HG03354 (cell line): ENCODE measurements at regions not wholly inside any gene's neighbourhood (a gene's known extent, or its start where the extent isn't known, plus 50 kb on each side); places are given as distances from the start of the nearest gene placed in this dataset.
A peak's percentile ranks its signal among the peaks of the same experiment; 100 is the strongest.
"Not testable (repeated sequence)": the region's sequence is repeated elsewhere in the genome, so short reads cannot be mapped to it uniquely, and the experiment has no call there.

ENCODE experiments used
- ATAC-seq: cut with Tn5 transposase; IDR thresholded peaks from one replicate; pipeline ENCODE4 v1.9.1; 2021; ENCODE audit warnings: mild to moderate bottlenecking; ENCODE audit not compliant: unreplicated experiment, poor library complexity, severe bottlenecking

DNA sequence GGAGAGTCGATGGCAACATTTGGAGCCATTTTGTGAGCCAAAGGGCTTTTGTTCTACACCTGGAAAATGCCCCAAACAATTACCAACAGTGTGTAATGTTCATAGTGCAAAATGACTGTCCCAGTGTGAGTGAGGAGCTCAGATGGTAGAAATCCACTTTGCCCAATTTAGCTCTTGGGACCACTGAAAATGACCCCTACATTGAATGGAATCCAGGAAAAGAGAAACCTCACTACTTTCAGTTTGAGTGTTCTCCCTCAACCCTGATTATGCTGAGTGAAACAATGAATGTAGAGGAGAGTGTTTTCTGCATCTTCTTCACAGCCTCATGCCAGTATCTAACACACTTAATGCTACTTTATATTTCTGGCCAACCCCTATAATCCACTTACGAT, 84.9 kb upstream of the NRN1 start:
- no peak for ATAC-seq

DNA sequence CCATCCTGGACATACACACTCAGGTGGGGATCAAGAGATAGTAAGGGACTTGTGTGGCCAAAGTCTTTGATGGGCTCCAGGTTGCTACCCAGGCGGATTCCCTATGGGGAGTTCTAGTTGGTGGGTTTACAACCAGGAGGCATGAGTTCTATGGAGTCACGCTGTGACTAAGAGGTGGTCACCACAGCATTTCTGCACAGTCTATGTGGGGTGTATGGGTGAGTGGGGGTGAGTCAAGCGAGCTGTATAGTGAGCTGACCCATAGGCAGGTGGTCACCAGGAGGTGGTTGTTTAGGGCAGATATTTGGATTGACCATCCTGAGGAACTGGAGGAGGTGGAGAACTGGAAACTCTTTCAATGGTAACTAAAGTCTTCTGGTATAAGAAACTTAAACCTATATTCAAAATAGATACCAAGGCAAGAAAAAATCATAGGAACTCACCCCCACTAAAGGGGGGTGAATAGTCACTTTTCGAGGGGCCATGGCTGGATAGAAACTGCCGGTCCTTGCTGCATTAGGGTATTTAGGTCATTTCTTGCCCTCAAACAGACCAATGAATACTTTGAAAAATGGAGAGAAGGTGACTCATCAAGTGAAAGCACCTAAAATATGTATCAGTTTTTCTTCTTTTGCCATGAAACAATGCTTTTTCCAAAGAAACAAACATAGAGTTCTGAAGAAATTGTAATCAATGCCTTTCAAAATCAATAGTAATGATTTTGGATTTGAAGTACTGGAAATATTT, 84.3 kb upstream of the NRN1 start:
- no peak for ATAC-seq

DNA sequence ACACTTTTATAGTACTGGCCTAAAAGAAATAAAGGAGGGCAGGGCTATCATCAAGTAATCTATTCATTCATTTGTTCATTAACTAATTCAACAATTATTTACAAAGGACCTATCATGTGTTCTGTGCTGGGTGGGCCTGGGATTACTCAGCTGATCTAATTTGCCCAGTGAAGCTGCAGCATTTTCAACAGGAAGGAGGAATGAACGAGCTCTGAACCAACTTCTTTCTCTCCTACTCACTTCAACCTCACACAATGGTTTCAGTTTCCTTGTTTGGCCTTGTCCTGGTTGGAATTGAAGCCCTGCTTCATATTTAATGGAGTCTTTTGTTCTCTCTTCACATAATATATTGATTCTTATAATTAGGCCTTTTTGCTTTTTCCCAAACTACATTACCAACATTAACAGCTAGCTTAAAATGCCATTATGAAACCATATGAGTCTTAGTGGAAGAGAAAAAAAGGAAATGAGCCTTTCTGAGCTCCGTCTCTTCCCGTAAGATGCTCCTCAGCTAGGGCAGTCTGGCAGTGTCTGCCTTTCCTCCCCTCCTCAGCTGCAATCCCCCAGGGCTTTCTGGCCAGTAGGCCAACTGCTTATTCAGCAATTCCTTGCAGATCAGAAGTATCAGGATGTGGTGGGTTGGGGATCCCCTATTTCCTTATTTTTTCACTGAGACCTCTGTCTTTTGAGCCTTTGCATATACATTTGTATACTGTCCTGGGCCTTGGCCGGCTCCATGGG, 79.4 kb upstream of the NRN1 start:
- ATAC-seq: no peak

DNA sequence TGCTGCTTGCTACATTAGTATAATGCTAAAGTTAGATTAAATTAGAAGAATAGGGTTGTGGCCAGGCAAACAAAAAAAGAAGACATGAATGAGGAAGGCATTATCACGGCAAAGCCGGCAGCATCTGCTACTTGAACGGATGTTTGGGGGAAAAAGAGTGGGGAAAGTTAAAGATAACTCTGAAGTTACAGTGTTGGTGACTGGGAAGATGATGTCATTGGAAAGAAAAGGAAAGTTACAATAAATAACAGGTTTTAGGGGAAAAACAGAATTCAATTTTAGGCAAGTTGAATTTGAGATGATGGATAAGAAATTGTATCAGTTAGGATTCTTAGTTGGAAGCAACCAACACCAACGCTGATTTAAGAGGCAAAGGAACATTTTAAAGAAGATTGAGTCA, 74.2 kb upstream of the NRN1 start:
- no peak for ATAC-seq

DNA sequence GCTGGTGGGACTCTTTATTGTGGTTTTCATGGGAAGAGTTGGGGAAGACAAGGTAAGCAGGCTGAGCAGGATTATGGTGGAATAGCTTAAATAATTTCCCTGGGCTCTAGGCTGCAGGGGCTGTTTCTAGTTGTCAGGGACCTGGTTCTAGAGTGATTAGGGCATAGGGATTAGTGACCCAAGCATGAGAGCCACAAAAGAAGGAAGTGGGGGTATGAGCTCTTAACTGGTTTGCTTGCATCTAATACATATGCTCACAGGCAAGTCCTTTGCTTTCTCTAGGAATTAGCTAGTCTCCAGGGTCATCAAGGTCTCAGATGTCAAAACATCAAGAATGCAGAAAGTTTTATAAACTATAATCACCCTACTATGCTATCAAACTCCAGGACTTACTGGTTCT, 67.5 kb upstream of the NRN1 start:
- no peak for ATAC-seq

DNA sequence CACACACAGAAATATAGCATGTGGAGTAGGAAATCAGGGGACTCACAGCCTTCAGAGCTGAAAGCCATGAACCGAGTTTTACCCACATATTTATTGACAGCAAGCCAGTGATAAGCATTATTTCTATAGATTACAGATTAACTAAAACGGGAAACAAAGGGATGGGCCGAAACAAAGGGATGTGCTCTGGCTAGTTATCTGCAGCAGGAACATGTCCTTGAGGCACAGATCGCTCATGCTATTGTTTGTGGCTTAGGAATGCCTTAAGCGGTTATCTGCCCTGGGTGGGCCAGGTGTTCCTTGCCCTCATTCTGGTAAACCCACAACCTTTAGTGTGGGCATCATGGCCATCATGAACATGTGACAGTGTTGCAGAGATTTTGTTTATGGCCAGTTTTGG, 61.4 kb upstream of the NRN1 start:
- not testable (repeated sequence) for ATAC-seq

DNA sequence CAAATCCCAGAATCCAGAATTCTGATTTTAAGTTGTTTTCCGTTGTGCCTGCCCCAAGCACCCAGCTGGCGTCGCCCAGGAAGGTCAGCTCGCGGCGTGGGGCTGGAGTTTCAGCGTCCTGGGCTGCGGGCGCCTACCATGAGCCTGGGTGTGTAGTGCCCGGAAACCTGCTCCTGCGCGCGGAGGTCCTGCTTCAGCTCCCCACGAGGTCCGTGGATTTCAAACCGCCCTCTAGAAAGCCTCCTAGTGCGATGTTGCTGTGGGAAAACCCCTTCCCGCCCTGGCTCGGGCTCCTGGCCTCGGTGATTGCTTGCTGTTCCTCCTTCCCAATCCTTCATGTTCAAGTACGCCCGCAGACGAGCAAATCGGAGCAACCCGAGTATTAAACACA, 51.3 kb upstream of the NRN1 start:
- no peak for ATAC-seq

DNA sequence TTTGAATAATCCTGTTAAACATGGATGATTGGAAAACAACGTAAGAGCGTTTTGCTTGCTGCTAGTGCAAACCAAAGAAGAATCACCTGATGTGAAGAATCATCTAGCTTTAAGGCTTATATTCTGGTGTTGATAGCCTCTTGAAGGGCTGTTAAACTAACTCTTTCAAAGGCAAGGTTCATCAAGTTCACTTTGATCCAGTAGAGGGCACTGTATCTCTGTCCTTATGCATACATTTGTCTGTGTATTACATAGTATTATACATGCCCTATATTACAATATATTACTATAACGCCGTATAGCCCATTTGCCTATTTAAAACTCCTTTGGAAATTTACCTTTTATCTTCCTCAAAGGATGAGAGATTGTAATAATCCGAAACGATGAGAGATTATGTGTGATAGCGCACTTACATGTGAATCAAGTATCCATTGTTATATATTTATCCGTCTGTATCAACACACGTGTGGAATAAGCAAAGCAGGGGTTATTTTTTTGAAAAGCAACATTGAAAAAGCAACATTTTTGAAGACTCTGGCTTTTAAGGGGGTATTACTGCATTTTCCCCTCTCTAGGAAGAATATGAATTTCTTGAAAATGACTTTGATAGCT, 50.8 kb upstream of the NRN1 start:
- ATAC-seq: peak; percentile 58
